ENCODE measurements at regions not wholly inside any gene's neighbourhood (a gene's known extent, or its start where the extent isn't known, plus 50 kb on each side); places are given as distances from the start of the nearest gene placed in this dataset.

DNA sequence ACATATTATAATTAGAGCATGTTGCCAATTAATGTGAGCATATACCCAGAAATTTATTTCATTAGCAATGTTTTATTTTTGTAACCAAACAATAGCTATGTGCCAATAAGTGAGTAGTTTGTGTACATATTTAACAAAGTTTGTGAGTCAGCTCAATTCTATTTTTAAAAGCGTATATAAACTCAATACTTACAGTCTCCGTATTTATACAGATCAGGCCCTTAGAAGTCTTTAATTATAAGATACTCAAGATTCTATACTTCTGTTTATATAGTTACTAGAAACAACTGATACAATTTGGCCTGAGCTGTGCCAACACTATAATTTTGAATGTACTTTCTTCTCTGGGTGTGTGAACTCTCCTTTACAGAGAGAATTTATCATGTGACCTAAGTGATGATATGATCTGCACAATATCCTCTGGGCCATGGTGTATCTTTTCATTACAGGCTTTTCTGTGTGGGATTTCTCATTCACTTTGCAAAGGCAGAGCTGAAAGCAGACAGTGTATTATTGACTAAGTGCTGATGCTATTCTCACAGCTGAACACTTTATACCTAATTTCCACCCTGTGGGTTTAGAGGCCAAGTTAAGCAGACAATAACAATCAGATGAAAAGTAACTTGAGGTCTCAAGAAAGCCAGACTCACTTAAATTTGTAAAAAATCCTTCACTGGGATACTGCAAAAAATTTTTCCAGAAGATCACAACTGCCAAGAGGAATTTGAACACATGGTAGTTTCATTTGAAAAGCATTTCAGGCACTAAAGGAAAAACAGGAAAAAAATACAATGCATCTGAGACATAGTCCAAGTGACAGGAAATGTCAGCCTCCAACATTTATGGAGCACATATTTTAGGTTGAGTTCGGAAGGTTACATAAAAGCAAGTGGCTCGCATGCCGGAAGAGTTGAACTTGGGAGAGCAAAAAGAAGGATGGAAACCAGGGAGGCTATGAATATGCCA lies 277.9 kb upstream of the SEMA6D start:
- TF ChIP-seq, protein P1, sequence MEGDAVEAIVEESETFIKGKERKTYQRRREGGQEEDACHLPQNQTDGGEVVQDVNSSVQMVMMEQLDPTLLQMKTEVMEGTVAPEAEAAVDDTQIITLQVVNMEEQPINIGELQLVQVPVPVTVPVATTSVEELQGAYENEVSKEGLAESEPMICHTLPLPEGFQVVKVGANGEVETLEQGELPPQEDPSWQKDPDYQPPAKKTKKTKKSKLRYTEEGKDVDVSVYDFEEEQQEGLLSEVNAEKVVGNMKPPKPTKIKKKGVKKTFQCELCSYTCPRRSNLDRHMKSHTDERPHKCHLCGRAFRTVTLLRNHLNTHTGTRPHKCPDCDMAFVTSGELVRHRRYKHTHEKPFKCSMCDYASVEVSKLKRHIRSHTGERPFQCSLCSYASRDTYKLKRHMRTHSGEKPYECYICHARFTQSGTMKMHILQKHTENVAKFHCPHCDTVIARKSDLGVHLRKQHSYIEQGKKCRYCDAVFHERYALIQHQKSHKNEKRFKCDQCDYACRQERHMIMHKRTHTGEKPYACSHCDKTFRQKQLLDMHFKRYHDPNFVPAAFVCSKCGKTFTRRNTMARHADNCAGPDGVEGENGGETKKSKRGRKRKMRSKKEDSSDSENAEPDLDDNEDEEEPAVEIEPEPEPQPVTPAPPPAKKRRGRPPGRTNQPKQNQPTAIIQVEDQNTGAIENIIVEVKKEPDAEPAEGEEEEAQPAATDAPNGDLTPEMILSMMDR (conservative IDR thresholded peaks at IDR 0.05; ENCODE audit: low read depth, low read length): no peak
- no peak for TF ChIP-seq EZH2 (IDR thresholded peaks at IDR 0.05; ENCODE audit: borderline replicate concordance, low read depth, low read length, poor library complexity, severe bottlenecking)
